HCT116 (cell line): ENCODE measurements at regions not wholly inside any gene's neighbourhood (a gene's known extent, or its start where the extent isn't known, plus 50 kb on each side); places are given as distances from the start of the nearest gene placed in this dataset.
"Not testable (repeated sequence)": the region's sequence is repeated elsewhere in the genome, so short reads cannot be mapped to it uniquely, and the experiment has no call there.

Experiments used
- ATAC-seq: fragments of 200-7000 bp; cut with Tn5 transposase; 2 replicates; pipeline ENCODE4 v1.9.1; 2020; ENCODE audit warnings: mild to moderate bottlenecking, moderate library complexity
- BruUV-seq: library from RNA; stranded (reverse); fragments of 400-500 nt; replicated peaks from 2 replicates; lab custom pipeline; 2021; lab: Mats Ljungman, UMichigan
- CTCF ChIA-PET: fragments of 300-600 bp; sonication (Branson Sonifier 250); formaldehyde crosslinking; loops from one replicate; lab custom pipeline; 2021; ENCODE audit warnings: antibody characterized with exemption; lab: Charles Lee
- POLR2A ChIA-PET: fragments of 300-600, 350-600 bp; sonication (Branson Sonifier 250); formaldehyde crosslinking; loops from one replicate; lab custom pipeline; 2021; ENCODE audit warnings: antibody characterized with exemption; lab: Charles Lee
- RAD21 ChIA-PET, 2 experiments: fragments of 300-600 bp; sonication (Branson Sonifier 250); formaldehyde crosslinking; loops; one replicate each; lab custom pipeline; 2023; ENCODE audit warnings: low total read pairs in 2 of 2; ENCODE audit not compliant: uncharacterized antibody in 2 of 2, unreplicated experiment in 2 of 2, low non-redundant PET in 1 of 2; lab: Charles Lee
- DNase-seq: peaks from one replicate; pipeline ENCODE4 v3.0.0-alpha.2; 2010; ENCODE audit warnings: low read depth, low spot score
- H2AFZ ChIP-seq: fragments of 200-600 bp; shearing (Covaris generic), sonication (generic); 2 replicates; pipeline ENCODE4 v1.6.1; 2017; ENCODE audit warnings: low read depth, mixed run types, mixed read lengths, antibody characterized with exemption, low read length; ENCODE audit not compliant: poor library complexity, severe bottlenecking
- H3K27ac ChIP-seq: 2 replicates; pipeline ENCODE4 v1.5.1; 2012; ENCODE audit warnings: low read depth, low read length
- H3K27me3 ChIP-seq: fragments of 200-600 bp; sonication (generic); 2 replicates; pipeline ENCODE4 v1.6.1; 2016; ENCODE audit warnings: mixed run types, low read length, mixed read lengths; ENCODE audit not compliant: insufficient read depth
- H3K36me3 ChIP-seq, 2 experiments: fragments of 200-500 bp in 1 of 2; fragments of 200-600 bp in 1 of 2; sonication (Bioruptor generic) in 1 of 2; sonication (generic) in 1 of 2; 2 replicates each; pipeline versions ENCODE4 v1.5.1 to v1.6.1; 2014 to 2016; ENCODE audit warnings: low read length in 2 of 2, inconsistent platforms in 1 of 2, mixed read lengths in 1 of 2, mixed run types in 1 of 2; ENCODE audit not compliant: insufficient read depth in 2 of 2, control insufficient read depth in 1 of 2
- H3K4me1 ChIP-seq, 2 experiments: fragments of 200-600 bp in 1 of 2; sonication (generic) in 1 of 2; 2 replicates each; pipeline versions ENCODE4 v1.5.1 to v1.6.1; 2012 to 2017; ENCODE audit warnings: low read length in 2 of 2, inconsistent platforms in 1 of 2, mild to moderate bottlenecking in 1 of 2, mixed read lengths in 1 of 2, mixed run types in 1 of 2, moderate library complexity in 1 of 2; ENCODE audit not compliant: insufficient read depth in 2 of 2, control insufficient read depth in 1 of 2
- H3K4me2 ChIP-seq: fragments of 200-600 bp; sonication (generic); 2 replicates; pipeline ENCODE4 v1.6.1; 2017; ENCODE audit warnings: mixed run types, low read length, mixed read lengths
- H3K4me3 ChIP-seq, 2 experiments: fragments of 200-600 bp in 1 of 2; sonication (generic) in 1 of 2; replicated peaks in 1 of 2; 2 replicates each; pipeline ENCODE4 v1.5.1; 2011 to 2016; ENCODE audit warnings: low read length in 2 of 2, control low read depth in 1 of 2, low read depth in 1 of 2, mild to moderate bottlenecking in 1 of 2, mixed read lengths in 1 of 2, mixed run types in 1 of 2
- H3K79me2 ChIP-seq: fragments of 200-600 bp; sonication (generic); 2 replicates; pipeline ENCODE4 v1.6.1; 2017; ENCODE audit warnings: mild to moderate bottlenecking, mixed run types, low read length, moderate library complexity, mixed read lengths; ENCODE audit not compliant: insufficient read depth
- H3K9ac ChIP-seq: fragments of 200-600 bp; sonication (generic); 2 replicates; pipeline ENCODE4 v1.6.1; 2016; ENCODE audit warnings: low read length, mixed read lengths
- H3K9me2 ChIP-seq: fragments of 200-600 bp; sonication (generic), shearing (Covaris generic); 2 replicates; pipeline ENCODE4 v1.6.1; 2017; ENCODE audit warnings: mixed run types, mild to moderate bottlenecking, moderate library complexity; ENCODE audit not compliant: insufficient read depth
- H3K9me3 ChIP-seq, 2 experiments: fragments of 200-500 bp in 1 of 2; fragments of 200-600 bp in 1 of 2; sonication (Bioruptor generic) in 1 of 2; sonication (generic) in 1 of 2; 2 replicates each; pipeline ENCODE4 v1.6.1; 2014 to 2017; ENCODE audit warnings: low read length in 2 of 2, mixed read lengths in 2 of 2, inconsistent platforms in 1 of 2, low read depth in 1 of 2, mild to moderate bottlenecking in 1 of 2, mixed run types in 1 of 2, moderate library complexity in 1 of 2; ENCODE audit not compliant: control insufficient read depth in 1 of 2, insufficient read depth in 1 of 2
- H4K20me1 ChIP-seq: fragments of 200-600 bp; sonication (generic), shearing (Covaris generic); 2 replicates; pipeline ENCODE4 v1.6.1; 2017; ENCODE audit warnings: mixed run types, mild to moderate bottlenecking, moderate library complexity; ENCODE audit not compliant: insufficient read depth
- ATF3 ChIP-seq: IDR thresholded peaks from 2 replicates; pipeline ENCODE4 v1.6.1; 2012
- CBX3 ChIP-seq: IDR thresholded peaks from 2 replicates; pipeline ENCODE4 v1.6.1; 2012; ENCODE audit warnings: low read depth
- CEBPB ChIP-seq: IDR thresholded peaks from 2 replicates; pipeline ENCODE4 v1.6.1; 2012; ENCODE audit warnings: low read depth
- CTCF ChIP-seq, 3 experiments: fragments of 200-600 bp in 1 of 3; sonication (generic) in 1 of 3; IDR thresholded peaks in 2 of 3; conservative IDR thresholded peaks in 1 of 3; 2 replicates each; pipeline ENCODE4 v1.5.1; 2012 to 2017; ENCODE audit warnings: low read depth in 2 of 3, low read length in 2 of 3, antibody characterized with exemption in 1 of 3, borderline replicate concordance in 1 of 3, control low read depth in 1 of 3, mild to moderate bottlenecking in 1 of 3, mixed read lengths in 1 of 3, mixed run types in 1 of 3, moderate library complexity in 1 of 3; ENCODE audit not compliant: insufficient read depth in 1 of 3
- EGR1 ChIP-seq: IDR thresholded peaks from 2 replicates; pipeline ENCODE4 v1.6.1; 2012; ENCODE audit warnings: low read depth
- ELF1 ChIP-seq: IDR thresholded peaks from 2 replicates; pipeline ENCODE4 v1.6.1; 2012; ENCODE audit warnings: low read depth, borderline replicate concordance
- EZH2phosphoT487 ChIP-seq: fragments of 200-600 bp; IDR thresholded peaks from 2 replicates; pipeline ENCODE4 v1.6.1; 2018; ENCODE audit warnings: antibody characterized with exemption, borderline replicate concordance
- FOSL1 ChIP-seq: IDR thresholded peaks from 2 replicates; pipeline ENCODE4 v1.6.1; 2012; ENCODE audit warnings: low read depth
- POLR2AphosphoS5 ChIP-seq: IDR thresholded peaks from 2 replicates; pipeline ENCODE4 v1.6.1; 2011; ENCODE audit warnings: mild to moderate bottlenecking, low read depth, low read length, moderate library complexity
- RAD21 ChIP-seq: IDR thresholded peaks from 2 replicates; pipeline ENCODE4 v1.6.1; 2012; ENCODE audit warnings: low read depth, mild to moderate bottlenecking
- SIN3A ChIP-seq: IDR thresholded peaks from 2 replicates; pipeline ENCODE4 v1.6.1; 2012; ENCODE audit warnings: low read depth
- TCF7L2 ChIP-seq: IDR thresholded peaks from 2 replicates; pipeline ENCODE4 v1.7.0; 2011; ENCODE audit warnings: borderline replicate concordance, inconsistent platforms; ENCODE audit not compliant: insufficient read depth, insufficient read length; ENCODE audit errors: extremely low read depth
- ZNF274 ChIP-seq: fragments of 200-500 bp; sonication (Bioruptor generic); IDR thresholded peaks from 2 replicates; pipeline ENCODE4 v1.6.1; 2014; ENCODE audit warnings: mild to moderate bottlenecking, low read depth, low read length, inconsistent platforms
- intact Hi-C: fragments of 100-400 bp; cut with micrococcal nuclease; formaldehyde crosslinking; loops from 2 replicates; pipeline ENCODE4 v1.10.0; 2022
- TF ChIP-seq, protein P1 (sequence below): IDR thresholded peaks from 2 replicates; pipeline ENCODE4 v1.6.1; 2012

DNA sequence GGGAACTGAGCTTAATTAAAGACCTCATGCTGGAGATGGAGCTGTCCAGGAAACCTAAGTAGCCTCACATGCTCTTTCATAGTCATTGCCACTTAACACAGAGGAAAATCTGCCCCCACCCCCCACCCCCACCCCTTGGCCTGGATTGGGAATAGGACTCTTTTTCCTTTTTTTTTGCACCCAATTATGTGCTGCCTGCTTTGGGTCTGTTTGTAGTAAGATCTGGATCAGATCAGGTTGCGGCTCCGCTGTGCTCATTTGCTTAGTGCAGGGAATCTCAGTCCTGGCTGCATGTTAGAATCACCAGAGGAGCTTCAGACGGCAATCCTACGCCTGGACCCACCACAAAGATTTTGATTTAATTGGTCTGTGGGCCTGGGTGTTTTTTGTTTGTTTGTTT, 219.0 kb downstream of the UTP18 start:
- DNase-seq = no peak
- Histone ChIP-seq H3K4me3 (no peak overlapping the region), H3K27me3 (peaks cover 50% of the 10 kb centered on the region), H3K9me3 (peaks cover 2 to 9% of the 10 kb centered on the region in 2 experiments; a peak in 2 of 4 replicates), H4K20me1 (no peaks in the 10 kb centered on the region), H3K36me3 (no peaks in the 10 kb centered on the region), H3K27ac (no peak overlapping the region), H3K9ac (no peak overlapping the region), H3K4me2 (no peak overlapping the region), H3K79me2 (no peaks in the 10 kb centered on the region), H3K4me1 (no peaks in the 10 kb centered on the region), H2AFZ (no peak overlapping the region), H3K9me2 (no peaks in the 10 kb centered on the region)
- BruUV-seq = no TSS peak
- no peak for ATAC-seq
- POLR2A ChIA-PET = no interaction called here
- no peak for TF ChIP-seq FOSL1
- RAD21 ChIA-PET = no interaction called here
- CTCF ChIA-PET = interaction anchor here (2.1 to 4.9 kb wide), 2 partner anchors 9 to 43 kb away, joined by 7 to 37 read pairs; no protein-coding TSS in a partner anchor
- intact Hi-C loops = no loop called here

DNA sequence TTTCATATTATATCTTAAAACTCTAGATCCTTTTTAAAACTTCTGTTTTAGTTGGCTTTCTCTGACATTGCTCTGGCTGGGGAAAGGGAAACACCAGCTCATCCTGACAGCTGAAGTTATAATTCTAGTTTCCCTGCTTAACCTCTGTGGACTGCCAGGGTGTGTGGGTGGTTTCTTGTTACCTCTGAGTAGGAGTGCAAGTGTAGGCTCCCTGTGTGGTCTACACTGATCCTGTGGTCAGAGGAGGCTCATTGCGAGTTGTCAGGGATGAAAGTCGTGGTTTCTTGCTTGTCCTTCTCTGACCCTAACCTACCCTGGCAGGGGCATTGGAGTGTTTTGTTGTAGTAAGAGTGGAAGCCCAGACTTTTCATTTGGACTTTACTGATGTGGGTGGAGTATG, 221.0 kb downstream of the UTP18 start:
- no peak overlapping the region for H3K9ac ChIP-seq
- H3K4me2 ChIP-seq = no peak overlapping the region
- H3K9me3 ChIP-seq = peaks cover 2 to 9% of the 10 kb centered on the region in 2 experiments; a peak in 2 of 4 replicates
- no peaks in the 10 kb centered on the region for H3K79me2 ChIP-seq
- no peaks in the 10 kb centered on the region for H4K20me1 ChIP-seq
- H2AFZ ChIP-seq = no peak overlapping the region
- DNase-seq (no peak), ATAC-seq (no peak)
- TF ChIP-seq POLR2AphosphoS5 (no peak), ELF1 (no peak), EGR1 (no peak), EZH2phosphoT487 (no peak), CBX3 (no peak), ATF3 (no peak), FOSL1 (no peak), TCF7L2 (no peak), CEBPB (no peak), CTCF (IDR thresholded peaks at IDR 0.05 in 2 of 3, conservative IDR thresholded peaks at IDR 0.05 in 1 of 3; ENCODE audit: borderline replicate concordance in 1 of 3, insufficient read depth in 1 of 3, low read depth in 2 of 3, low read length in 2 of 3) (no peak), RAD21 (no peak), SIN3A (no peak), ZNF274 (no peak)
- TF ChIP-seq, protein P1, sequence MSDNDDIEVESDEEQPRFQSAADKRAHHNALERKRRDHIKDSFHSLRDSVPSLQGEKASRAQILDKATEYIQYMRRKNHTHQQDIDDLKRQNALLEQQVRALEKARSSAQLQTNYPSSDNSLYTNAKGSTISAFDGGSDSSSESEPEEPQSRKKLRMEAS = no peak
- ChIA-PET RAD21 (no interaction called here), POLR2A (no interaction called here), CTCF (no interaction called here)
- no TSS peak for BruUV-seq
- peaks cover 31% of the 10 kb centered on the region for H3K27me3 ChIP-seq
- intact Hi-C loops = no loop called here
- H3K4me3 ChIP-seq = no peak overlapping the region
- H3K36me3 ChIP-seq = no peaks in the 10 kb centered on the region
- H3K27ac ChIP-seq = no peak overlapping the region
- H3K4me1 ChIP-seq = no peaks in the 10 kb centered on the region
- no peaks in the 10 kb centered on the region for H3K9me2 ChIP-seq

GRCh38 chr17:51482248-51482647, 221.9 kb downstream of the UTP18 start:
- CTCF ChIA-PET = not testable (repeated sequence)

More at GRCh38 chr17:51482248-51482647, 221.9 kb downstream of the UTP18 start:
- ATAC-seq, H2AFZ ChIP-seq, H3K4me3 ChIP-seq, H3K4me2 ChIP-seq, H3K4me1 ChIP-seq, H4K20me1 ChIP-seq, H3K9me2 ChIP-seq, H3K79me2 ChIP-seq, BruUV-seq, intact Hi-C loops, H3K9me3 ChIP-seq, H3K27ac ChIP-seq, POLR2A ChIA-PET, RAD21 ChIA-PET, H3K36me3 ChIP-seq, DNase-seq, H3K9ac ChIP-seq: not testable (repeated sequence)
- peaks cover 22% of the 10 kb centered on the region for H3K27me3 ChIP-seq
